K562 (cell line): ENCODE measurements at regions not wholly inside any gene's neighbourhood (a gene's known extent, or its start where the extent isn't known, plus 50 kb on each side); places are given as distances from the start of the nearest gene placed in this dataset.

Experiments
- ATAC-seq: fragments of 200-7000 bp; cut with Tn5 transposase; 3 replicates; pipeline ENCODE4 v1.9.1; 2020; ENCODE audit warnings: moderate library complexity
- BruUV-seq: library from RNA; stranded (reverse); fragments of 400-500 nt; replicated peaks from 2 replicates; lab custom pipeline; 2021; lab: Mats Ljungman, UMichigan
- CTCF ChIA-PET: fragments of 300-600 bp; formaldehyde crosslinking; extraction: SDS; loops from one replicate; lab custom pipeline; 2021; ENCODE audit warnings: low intra/inter-chr PET ratio; lab: Yijun Ruan, JAX
- POLR2A ChIA-PET: fragments of 300-600, 350-650 bp; sonication (Branson Sonifier 250); formaldehyde crosslinking; extraction: SDS; loops from one replicate; lab custom pipeline; 2021; ENCODE audit warnings: antibody characterized with exemption, inconsistent platforms; lab: Yijun Ruan, JAX
- DNase-seq, 4 experiments: peaks; one replicate each; pipeline versions ENCODE4 v3.0.0 to v3.0.0-alpha.2; 2011 to 2018; ENCODE audit warnings: low spot score in 3 of 4, mixed read lengths in 3 of 4; ENCODE audit errors: extremely low read depth in 1 of 4
- FAIRE-seq: peaks from 2 replicates; lab custom pipeline; 2011; peaks lifted over from hg19 to GRCh38; lab: Jason Lieb, UNC
- H2AFZ ChIP-seq: 2 replicates; pipeline ENCODE4 v1.6.0; 2011; ENCODE audit warnings: low read depth, low read length, control low read depth, inconsistent platforms
- H3K27ac ChIP-seq: fragments of 200-600 bp; 3 replicates; pipeline ENCODE4 v1.8.0; 2011; ENCODE audit warnings: low read depth, mild to moderate bottlenecking, control low read depth, inconsistent platforms, low read length, moderate library complexity, mixed read lengths; ENCODE audit errors: extremely low read depth
- H3K27me3 ChIP-seq, 2 experiments: fragments of 300-600 bp in 1 of 2; 2 replicates in 1 of 2; 3 replicates in 1 of 2; pipeline versions ENCODE4 v1.6.0 to v1.8.0; 2011; ENCODE audit warnings: inconsistent platforms in 2 of 2, low read length in 2 of 2, mild to moderate bottlenecking in 1 of 2, mixed read lengths in 1 of 2, moderate library complexity in 1 of 2; ENCODE audit not compliant: control insufficient read depth in 2 of 2, insufficient read depth in 2 of 2
- H3K36me3 ChIP-seq: fragments of 300-600 bp; 3 replicates; pipeline ENCODE4 v1.8.0; 2011; ENCODE audit warnings: mild to moderate bottlenecking, low read length, inconsistent platforms; ENCODE audit not compliant: control insufficient read depth, insufficient read depth
- H3K4me1 ChIP-seq, 2 experiments: fragments of 200-600 bp in 1 of 2; replicated peaks in 1 of 2; 2 replicates in 1 of 2; 3 replicates in 1 of 2; pipeline versions ENCODE4 v1.5.1 to v1.8.0; 2011; ENCODE audit warnings: inconsistent platforms in 2 of 2, low read length in 2 of 2, mild to moderate bottlenecking in 1 of 2, mixed read lengths in 1 of 2, moderate library complexity in 1 of 2; ENCODE audit not compliant: control insufficient read depth in 2 of 2, insufficient read depth in 2 of 2
- H3K4me2 ChIP-seq: 2 replicates; pipeline ENCODE4 v1.6.1; 2011; ENCODE audit warnings: low read length, control low read depth, inconsistent platforms, mixed read lengths; ENCODE audit not compliant: insufficient read depth
- H3K4me3 ChIP-seq: fragments of 200-600 bp; sonication (generic), shearing (Covaris generic); 2 replicates; pipeline ENCODE4 v1.5.1; 2016; ENCODE audit warnings: control low read depth, inconsistent platforms
- H3K79me2 ChIP-seq: fragments of 200-600 bp; 3 replicates; pipeline ENCODE4 v1.8.0; 2011; ENCODE audit warnings: low read length, inconsistent platforms; ENCODE audit not compliant: control insufficient read depth, insufficient read depth
- H3K9ac ChIP-seq, 2 experiments: 2 replicates each; pipeline versions ENCODE4 v1.6.0 to v1.6.1; 2011; ENCODE audit warnings: low read depth in 2 of 2, low read length in 2 of 2, control low read depth in 1 of 2, inconsistent platforms in 1 of 2, mild to moderate bottlenecking in 1 of 2, mixed read lengths in 1 of 2; ENCODE audit not compliant: insufficient read depth in 1 of 2
- H3K9me1 ChIP-seq: one replicate; pipeline ENCODE4 v1.6.0; 2011; ENCODE audit warnings: inconsistent platforms, mild to moderate bottlenecking, low read length, moderate library complexity; ENCODE audit not compliant: control insufficient read depth, insufficient read depth
- H3K9me3 ChIP-seq: replicated peaks from 2 replicates; pipeline ENCODE4 v1.5.1; 2011; ENCODE audit warnings: low read depth, low read length, inconsistent platforms; ENCODE audit not compliant: control insufficient read depth, insufficient read depth
- H4K20me1 ChIP-seq: replicated peaks from 2 replicates; pipeline ENCODE4 v1.6.1; 2011; ENCODE audit warnings: low read length, inconsistent platforms, mixed read lengths; ENCODE audit not compliant: control insufficient read depth, insufficient read depth
- CHCHD3 ChIP-seq: fragments of 250-450 bp; sonication (Bioruptor Pico); IDR thresholded peaks from 2 replicates; pipeline ENCODE4 v2.1.2; 2022; ENCODE audit warnings: mild to moderate bottlenecking
- ELF2 ChIP-seq: fragments of 250-450 bp; sonication (Bioruptor Pico); IDR thresholded peaks from 2 replicates; pipeline ENCODE4 v1.5.0; 2021; ENCODE audit warnings: mild to moderate bottlenecking
- ESRRA ChIP-seq: fragments of 450-650 bp; IDR thresholded peaks from 2 replicates; pipeline ENCODE4 v1.6.1; 2014; ENCODE audit warnings: low read depth, mild to moderate bottlenecking, moderate library complexity, borderline replicate concordance
- GATA2 ChIP-seq: sonication (generic); formaldehyde crosslinking; IDR thresholded peaks from 2 replicates; pipeline ENCODE4 v1.4.0; 2020; ENCODE audit warnings: mild to moderate bottlenecking, missing genetic modification reagents
- NELFE ChIP-seq: IDR thresholded peaks from 2 replicates; pipeline ENCODE4 v1.6.1; 2011; ENCODE audit warnings: mild to moderate bottlenecking; ENCODE audit not compliant: insufficient read depth, insufficient read length
- NR3C1 ChIP-seq: sonication (generic); formaldehyde crosslinking; IDR thresholded peaks from 2 replicates; pipeline ENCODE4 v1.8.1; 2022; ENCODE audit warnings: missing genetic modification reagents
- POLR2AphosphoS2 ChIP-seq: IDR thresholded peaks from 2 replicates; pipeline ENCODE4 v1.6.1; 2012; ENCODE audit warnings: low read length, improper control_type of control experiment
- RREB1 ChIP-seq: fragments of 250-450 bp; sonication (Bioruptor Pico); IDR thresholded peaks from 2 replicates; pipeline ENCODE4 v1.4.0; 2020
- SMARCA4 ChIP-seq: fragments of 450-650 bp; IDR thresholded peaks from 2 replicates; pipeline ENCODE4 v1.6.1; 2016
- SRSF1 ChIP-seq: fragments of 200-400 bp; formaldehyde crosslinking; IDR thresholded peaks from 2 replicates; pipeline ENCODE4 v1.6.1; 2017; ENCODE audit warnings: mild to moderate bottlenecking, low read depth, low read length, moderate library complexity
- STAT5A ChIP-seq: IDR thresholded peaks from 2 replicates; pipeline ENCODE4 v1.6.1; 2012; ENCODE audit warnings: low read length, inconsistent platforms, borderline replicate concordance
- TCF7L2 ChIP-seq: fragments of 150-350 bp; IDR thresholded peaks from 2 replicates; pipeline ENCODE4 v1.6.1; 2016; ENCODE audit warnings: low read depth, mild to moderate bottlenecking, low read length, moderate library complexity
- TSC22D4 ChIP-seq: fragments of 450-650 bp; IDR thresholded peaks from 2 replicates; pipeline ENCODE4 v1.6.1; 2016; ENCODE audit warnings: missing genetic modification characterization, missing biosample characterization, control low read depth
- U2AF1 ChIP-seq: fragments of 200-400 bp; formaldehyde crosslinking; optimal IDR thresholded peaks from 2 replicates; pipeline ENCODE3; 2017; ENCODE audit warnings: mild to moderate bottlenecking, low read depth, low read length, moderate library complexity
- XRCC4 ChIP-seq: IDR thresholded peaks from one replicate; pipeline ENCODE4 v1.6.1; 2011; ENCODE audit not compliant: insufficient read depth, insufficient read length; ENCODE audit errors: extremely low read depth
- ZNF143 ChIP-seq: sonication (generic); formaldehyde crosslinking; IDR thresholded peaks from 2 replicates; pipeline ENCODE4 v1.9.0; 2022; ENCODE audit warnings: mild to moderate bottlenecking, missing genetic modification reagents
- ZNF212 ChIP-seq: fragments of 450-650 bp; formaldehyde crosslinking; IDR thresholded peaks from 2 replicates; pipeline ENCODE4 v1.4.0; 2020; ENCODE audit warnings: mild to moderate bottlenecking
- ZNF444 ChIP-seq: fragments of 250-450 bp; sonication (Bioruptor Pico); IDR thresholded peaks from 2 replicates; pipeline ENCODE4 v1.4.0; 2020; ENCODE audit warnings: mild to moderate bottlenecking, moderate library complexity
- WGBS: fragments of 100-300 bp; shearing (Covaris generic); methylation state at CpG from one replicate; pipeline ENCODE4 v1.1.6; 2016; ENCODE audit warnings: low coverage, mixed read lengths; ENCODE audit not compliant: insufficient coverage; ENCODE audit errors: missing lambda C conversion rate; 5-methylcytosine and 5-hydroxymethylcytosine counted together
- in situ Hi-C: fragments of 300-500 bp; cut with MboI; formaldehyde crosslinking; loops from 4 replicates; pipeline ENCODE4 v1.15.0; 2018; ENCODE audit warnings: inconsistent platforms, mixed read lengths
- intact Hi-C: fragments of 100-400 bp; cut with micrococcal nuclease; formaldehyde crosslinking; loops from 2 replicates; pipeline ENCODE4 v1.14.2; 2022

- intact Hi-C loops (no loop called here), in situ Hi-C loops (no loop called here)
- no TSS peak for BruUV-seq
- H3K79me2 ChIP-seq: no peaks in the 10 kb centered on the region
- no peak for DNase-seq
- H3K27me3 ChIP-seq: peaks cover 0 to 4% of the 10 kb centered on the region in 2 experiments; a peak in 1 of 5 replicates
- no peak overlapping the region for H3K4me2 ChIP-seq
- 0% methylated on average over 2 of the region's 2 CpGs for WGBS
- no peak overlapping the region for H3K27ac ChIP-seq
- POLR2A ChIA-PET: no interaction called here
- TF ChIP-seq CHCHD3 (no peak), NELFE (no peak), ZNF212 (no peak), ZNF444 (no peak), ESRRA (no peak), TCF7L2 (no peak), ZNF143 (CRISPR knock-in tag) (no peak), ELF2 (CRISPR knock-in tag) (no peak), NR3C1 (CRISPR knock-in tag) (no peak), TSC22D4 (tag) (no peak), GATA2 (CRISPR knock-in tag) (no peak), SMARCA4 (no peak), RREB1 (CRISPR knock-in tag) (no peak), POLR2AphosphoS2 (no peak), U2AF1 (no peak), STAT5A (no peak), XRCC4 (no peak), SRSF1 (no peak)
- no peak for FAIRE-seq
- no peaks in the 10 kb centered on the region for H3K4me1 ChIP-seq
- H3K9ac ChIP-seq: no peak overlapping the region
- H3K36me3 ChIP-seq: no peaks in the 10 kb centered on the region
- ATAC-seq: no peak
- CTCF ChIA-PET: no interaction called here
- H3K9me1 ChIP-seq: no peaks in the 10 kb centered on the region
- no peaks in the 10 kb centered on the region for H3K9me3 ChIP-seq
- no peaks in the 10 kb centered on the region for H4K20me1 ChIP-seq
- no peak overlapping the region for H3K4me3 ChIP-seq
- H2AFZ ChIP-seq: no peak overlapping the region
Observed at GRCh38 chr6:71040841-71041240, 84.0 kb upstream of the B3GAT2 start.
